SK-N-SH (cell line): ENCODE measurements at regions not wholly inside any gene's neighbourhood (a gene's known extent, or its start where the extent isn't known, plus 50 kb on each side); places are given as distances from the start of the nearest gene placed in this dataset.
"Not testable (repeated sequence)": the region's sequence is repeated elsewhere in the genome, so short reads cannot be mapped to it uniquely, and the experiment has no call there.

Source experiments
- CTCF ChIA-PET: fragments of 300-600, 350-600 bp; formaldehyde crosslinking; extraction: SDS; loops from one replicate; lab custom pipeline; 2021; lab: Yijun Ruan, JAX
- POLR2A ChIA-PET: fragments of 350-600 bp; sonication (Branson Sonifier 250); formaldehyde crosslinking; extraction: SDS; loops from one replicate; lab custom pipeline; 2020; ENCODE audit warnings: antibody characterized with exemption, inconsistent platforms; lab: Yijun Ruan, JAX
- DNase-seq: peaks from one replicate; pipeline ENCODE4 v3.0.0; 2012
- H2AFZ ChIP-seq: fragments of 200-600 bp; sonication (generic); 2 replicates; pipeline ENCODE4 v1.8.1; 2016; ENCODE audit warnings: antibody characterized with exemption, mild to moderate bottlenecking, low read depth
- H3F3A ChIP-seq: fragments of 200-600 bp; sonication (generic); replicated peaks from 2 replicates; pipeline ENCODE3; 2016; ENCODE audit warnings: antibody characterized with exemption, mild to moderate bottlenecking; ENCODE audit not compliant: insufficient read depth
- H3K27ac ChIP-seq, 2 experiments: fragments of 200-500 bp in 1 of 2; fragments of 200-600 bp in 1 of 2; sonication (Bioruptor generic) in 1 of 2; sonication (generic), shearing (Covaris generic) in 1 of 2; 2 replicates each; pipeline versions ENCODE4 v1.5.1 to v1.6.1; 2014 to 2016; ENCODE audit warnings: low read depth in 2 of 2, inconsistent platforms in 1 of 2, low read length in 1 of 2, mild to moderate bottlenecking in 1 of 2, mixed read lengths in 1 of 2
- H3K27me3 ChIP-seq: fragments of 200-600 bp; sonication (generic), shearing (Covaris generic); 2 replicates; pipeline ENCODE4 v1.6.1; 2016; ENCODE audit warnings: mixed run types; ENCODE audit not compliant: insufficient read depth
- H3K36me3 ChIP-seq, 2 experiments: fragments of 200-500 bp in 1 of 2; fragments of 200-600 bp in 1 of 2; sonication (Bioruptor generic) in 1 of 2; sonication (generic) in 1 of 2; replicated peaks in 1 of 2; 2 replicates each; pipeline versions ENCODE3 to v1.5.1; 2014 to 2016; ENCODE audit warnings: low read length in 1 of 2, mild to moderate bottlenecking in 1 of 2; ENCODE audit not compliant: insufficient read depth in 2 of 2, control insufficient read depth in 1 of 2
- H3K4me1 ChIP-seq, 2 experiments: fragments of 200-500 bp in 1 of 2; fragments of 200-600 bp in 1 of 2; sonication (Bioruptor generic) in 1 of 2; sonication (generic), shearing (Covaris generic) in 1 of 2; 2 replicates each; pipeline versions ENCODE4 v1.5.1 to v1.6.1; 2014 to 2016; ENCODE audit warnings: low read depth in 1 of 2, low read length in 1 of 2, mixed run types in 1 of 2; ENCODE audit not compliant: insufficient read depth in 2 of 2, control insufficient read depth in 1 of 2
- H3K4me2 ChIP-seq: fragments of 200-600 bp; sonication (generic), shearing (Covaris generic); 2 replicates; pipeline ENCODE4 v1.6.1; 2017; ENCODE audit warnings: mixed run types
- H3K4me3 ChIP-seq, 2 experiments: fragments of 200-500 bp in 1 of 2; fragments of 200-600 bp in 1 of 2; sonication (Bioruptor generic) in 1 of 2; sonication (generic), shearing (Covaris generic) in 1 of 2; 2 replicates each; pipeline versions ENCODE4 v1.5.1 to v1.8.1; 2014 to 2016; ENCODE audit warnings: low read depth in 2 of 2, inconsistent platforms in 1 of 2, low read length in 1 of 2, mild to moderate bottlenecking in 1 of 2, mixed read lengths in 1 of 2, moderate library complexity in 1 of 2
- H3K79me2 ChIP-seq: fragments of 200-600 bp; sonication (generic); 2 replicates; pipeline ENCODE4 v1.8.1; 2017; ENCODE audit warnings: mild to moderate bottlenecking; ENCODE audit not compliant: insufficient read depth
- H3K9ac ChIP-seq: fragments of 200-600 bp; sonication (generic); 2 replicates; pipeline ENCODE4 v1.6.1; 2017; ENCODE audit warnings: mixed run types
- H3K9me2 ChIP-seq: fragments of 200-600 bp; sonication (generic); 2 replicates; pipeline ENCODE4 v1.6.1; 2017; ENCODE audit warnings: mixed run types
- H3K9me3 ChIP-seq: fragments of 200-600 bp; sonication (generic); 2 replicates; pipeline ENCODE4 v1.6.1; 2017; ENCODE audit warnings: mixed run types, mild to moderate bottlenecking, moderate library complexity
- H4K20me1 ChIP-seq: fragments of 200-600 bp; sonication (generic); 2 replicates; pipeline ENCODE4 v1.6.1; 2017; ENCODE audit warnings: mild to moderate bottlenecking, mixed run types; ENCODE audit not compliant: insufficient read depth
- ELF1 ChIP-seq: IDR thresholded peaks from 2 replicates; pipeline ENCODE4 v1.4.0; 2012
- EP300 ChIP-seq, 2 experiments: IDR thresholded peaks; 2 replicates each; pipeline versions ENCODE4 v1.4.0 to v1.6.1; 2012; ENCODE audit warnings: borderline replicate concordance in 1 of 2, low read depth in 1 of 2, low read length in 1 of 2
- EZH2phosphoT487 ChIP-seq: fragments of 200-600 bp; sonication (generic); IDR thresholded peaks from 2 replicates; pipeline ENCODE4 v1.6.1; 2017; ENCODE audit warnings: low read depth, mixed run types, mild to moderate bottlenecking, antibody characterized with exemption, moderate library complexity, borderline replicate concordance
- FOSL2 ChIP-seq: IDR thresholded peaks from 2 replicates; pipeline ENCODE4 v1.4.0; 2012; ENCODE audit warnings: low read depth, mild to moderate bottlenecking, moderate library complexity, borderline replicate concordance
- FOXM1 ChIP-seq: IDR thresholded peaks from 2 replicates; pipeline ENCODE4 v1.4.0; 2012; ENCODE audit warnings: low read depth, mild to moderate bottlenecking
- GATA2 ChIP-seq: sonication (generic); formaldehyde crosslinking; IDR thresholded peaks from 2 replicates; pipeline ENCODE4 v1.5.0; 2020; ENCODE audit warnings: mild to moderate bottlenecking, missing genetic modification reagents
- JUND ChIP-seq: IDR thresholded peaks from 2 replicates; pipeline ENCODE4 v1.4.0; 2012
- NRF1 ChIP-seq: IDR thresholded peaks from 2 replicates; pipeline ENCODE4 v1.6.1; 2012; ENCODE audit warnings: low read depth, mild to moderate bottlenecking, low read length
- RAD21 ChIP-seq: IDR thresholded peaks from 2 replicates; pipeline ENCODE4 v1.6.1; 2012; ENCODE audit warnings: mild to moderate bottlenecking, low read length
- RCOR1 ChIP-seq: fragments of 150-350 bp; IDR thresholded peaks from 2 replicates; pipeline ENCODE4 v1.6.1; 2017; ENCODE audit warnings: antibody characterized with exemption, low read length
- SMC3 ChIP-seq: IDR thresholded peaks from 2 replicates; pipeline ENCODE4 v1.6.1; 2012; ENCODE audit warnings: low read depth, low read length, improper control_type of control experiment
- TAF1 ChIP-seq: IDR thresholded peaks from 2 replicates; pipeline ENCODE4 v1.6.1; 2012; ENCODE audit warnings: low read depth, mild to moderate bottlenecking, low read length, moderate library complexity, borderline replicate concordance
- TCF12 ChIP-seq: IDR thresholded peaks from 2 replicates; pipeline ENCODE4 v1.4.0; 2012
- TEAD4 ChIP-seq: IDR thresholded peaks from 2 replicates; pipeline ENCODE4 v1.4.0; 2012; ENCODE audit warnings: mild to moderate bottlenecking, borderline replicate concordance; ENCODE audit not compliant: insufficient read depth
- YY1 ChIP-seq: IDR thresholded peaks from 2 replicates; pipeline ENCODE4 v1.4.0; 2012; ENCODE audit warnings: low read depth, mild to moderate bottlenecking
- WGBS: methylation state at CpG from one replicate; pipeline ENCODE4 v1.1.6; 2017; ENCODE audit warnings: low lambda C conversion rate; 5-methylcytosine and 5-hydroxymethylcytosine counted together
- TF ChIP-seq, protein P1 (sequence below): IDR thresholded peaks from 2 replicates; pipeline ENCODE4; 2012
- TF ChIP-seq, protein P2 (sequence below): IDR thresholded peaks from 2 replicates; pipeline ENCODE4 v1.4.0; 2012; ENCODE audit warnings: low read depth
- TF ChIP-seq, protein P3 (sequence below): fragments of 200-600 bp; sonication (generic); IDR thresholded peaks from 2 replicates; pipeline ENCODE4 v1.6.1; 2017; ENCODE audit warnings: antibody characterized with exemption, mild to moderate bottlenecking, moderate library complexity

DNA sequence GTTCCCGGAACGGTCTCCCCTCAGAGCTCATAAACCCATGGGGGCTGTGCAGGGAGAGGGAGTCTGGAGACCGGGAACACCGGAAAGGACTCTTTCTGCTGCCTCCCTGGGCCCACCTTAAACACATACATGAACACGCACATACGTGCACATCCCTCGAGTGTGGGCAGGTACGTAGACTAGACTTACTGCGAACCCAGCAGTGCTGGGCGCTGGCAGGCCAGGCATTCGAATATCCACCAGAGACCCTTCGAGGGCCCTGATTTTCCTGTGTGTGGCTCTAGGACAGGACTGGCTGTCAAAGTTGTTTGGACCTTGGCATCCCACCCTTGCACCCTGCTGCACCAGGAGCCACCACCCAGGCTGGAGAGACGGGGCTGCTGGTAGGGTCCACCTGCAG, 102.7 kb downstream of the PLXNA1 start:
- no peaks in the 10 kb centered on the region for H3K9me2 ChIP-seq
- TF ChIP-seq EP300 (IDR thresholded peaks at IDR 0.05; ENCODE audit: borderline replicate concordance in 1 of 2, low read depth in 1 of 2, low read length in 1 of 2) (no peak), NRF1 (no peak), FOXM1 (no peak), YY1 (no peak), SMC3 (no peak)
- TF ChIP-seq, protein P1, sequence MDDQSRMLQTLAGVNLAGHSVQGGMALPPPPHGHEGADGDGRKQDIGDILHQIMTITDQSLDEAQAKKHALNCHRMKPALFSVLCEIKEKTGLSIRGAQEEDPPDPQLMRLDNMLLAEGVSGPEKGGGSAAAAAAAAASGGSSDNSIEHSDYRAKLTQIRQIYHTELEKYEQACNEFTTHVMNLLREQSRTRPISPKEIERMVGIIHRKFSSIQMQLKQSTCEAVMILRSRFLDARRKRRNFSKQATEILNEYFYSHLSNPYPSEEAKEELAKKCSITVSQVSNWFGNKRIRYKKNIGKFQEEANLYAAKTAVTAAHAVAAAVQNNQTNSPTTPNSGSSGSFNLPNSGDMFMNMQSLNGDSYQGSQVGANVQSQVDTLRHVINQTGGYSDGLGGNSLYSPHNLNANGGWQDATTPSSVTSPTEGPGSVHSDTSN: no peak
- TF ChIP-seq, all 33 proteins: peak for 0
- no peaks in the 10 kb centered on the region for H3K27me3 ChIP-seq
- no peak overlapping the region for H3K9ac ChIP-seq
- H3F3A ChIP-seq: no peaks in the 10 kb centered on the region
- H3K4me1 ChIP-seq: peaks cover 0 to 23% of the 10 kb centered on the region in 2 experiments; a peak in 1 of 4 replicates
- no peak overlapping the region for H3K4me2 ChIP-seq
- 80% methylated on average over 1 of the region's 13 CpGs for WGBS
- H3K36me3 ChIP-seq: no peaks in the 10 kb centered on the region
- no peak for DNase-seq
- H4K20me1 ChIP-seq: no peaks in the 10 kb centered on the region
- H3K9me3 ChIP-seq: no peaks in the 10 kb centered on the region
- H3K4me3 ChIP-seq: no peak overlapping the region
- no peak overlapping the region for H2AFZ ChIP-seq
- ChIA-PET POLR2A (no interaction called here), CTCF (interaction anchor here (0.6 kb wide), 1 partner anchor 603 kb away, joined by 3 read pairs; no protein-coding TSS in a partner anchor)
- H3K79me2 ChIP-seq: no peaks in the 10 kb centered on the region
- H3K27ac ChIP-seq: no peak overlapping the region

DNA sequence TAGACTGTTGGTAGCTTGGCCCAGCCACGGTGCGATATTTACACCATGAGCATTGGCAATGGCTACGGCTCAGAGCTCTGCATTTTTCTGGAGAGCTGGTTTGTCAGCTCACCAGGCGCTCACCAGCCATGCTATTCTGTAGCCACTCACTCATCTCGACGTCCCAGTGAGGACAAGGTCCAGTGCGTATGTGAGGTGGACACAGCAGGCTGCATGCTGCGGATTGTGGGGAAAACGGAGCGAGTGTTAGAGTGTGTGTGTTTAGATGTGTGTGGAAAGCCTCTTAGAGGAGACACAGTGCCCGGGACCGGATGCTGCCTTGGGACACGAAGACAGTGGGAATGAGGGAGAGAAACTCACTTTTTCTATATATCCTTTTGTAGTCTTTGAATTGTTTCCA, 103.7 kb downstream of the PLXNA1 start:
- POLR2A ChIA-PET, H3K9me2 ChIP-seq, DNase-seq, H3K9ac ChIP-seq, H3F3A ChIP-seq, H3K79me2 ChIP-seq, H4K20me1 ChIP-seq, H3K4me3 ChIP-seq, H3K36me3 ChIP-seq, H3K27ac ChIP-seq, CTCF ChIA-PET, H3K9me3 ChIP-seq, H3K27me3 ChIP-seq, H2AFZ ChIP-seq, H3K4me2 ChIP-seq: not testable (repeated sequence)
- WGBS: 77% methylated on average over 10 of the region's 13 CpGs
- peaks cover 0 to 32% of the 10 kb centered on the region in 2 experiments; a peak in 1 of 4 replicates for H3K4me1 ChIP-seq

DNA sequence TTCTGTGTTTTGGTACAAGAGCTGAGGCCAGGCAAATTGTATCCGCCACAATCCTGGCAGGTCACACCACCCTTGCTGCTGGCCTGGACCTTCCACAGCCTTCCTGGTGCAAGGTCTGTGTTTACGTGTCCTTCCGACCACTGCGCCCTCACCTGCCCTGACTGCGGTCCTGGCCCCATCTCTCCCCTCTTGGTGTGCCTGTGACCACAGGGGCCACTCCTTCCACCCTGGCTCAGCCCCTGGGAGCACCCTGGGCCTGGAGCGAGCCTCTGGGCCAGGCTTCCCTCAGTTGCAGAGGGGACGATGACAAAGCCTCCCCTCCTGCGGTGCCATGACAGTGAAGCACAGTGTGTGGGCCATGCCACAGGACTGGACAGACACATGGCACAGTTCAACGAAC, 104.5 kb downstream of the PLXNA1 start:
- Histone ChIP-seq H4K20me1 (no peaks in the 10 kb centered on the region), H3K9me2 (no peaks in the 10 kb centered on the region), H3K4me2 (no peak overlapping the region), H3F3A (no peaks in the 10 kb centered on the region), H3K27me3 (no peaks in the 10 kb centered on the region), H3K9me3 (no peaks in the 10 kb centered on the region), H3K27ac (no peak overlapping the region), H3K79me2 (no peaks in the 10 kb centered on the region), H2AFZ (no peak overlapping the region), H3K36me3 (no peaks in the 10 kb centered on the region), H3K4me3 (no peak overlapping the region), H3K4me1 (peaks cover 0 to 32% of the 10 kb centered on the region in 2 experiments; a peak in 1 of 4 replicates), H3K9ac (no peak overlapping the region)
- TF ChIP-seq GATA2: no peak
- no peak for TF ChIP-seq JUND
- no peak for TF ChIP-seq TEAD4
- TF ChIP-seq RAD21: no peak
- TF ChIP-seq, protein P2, sequence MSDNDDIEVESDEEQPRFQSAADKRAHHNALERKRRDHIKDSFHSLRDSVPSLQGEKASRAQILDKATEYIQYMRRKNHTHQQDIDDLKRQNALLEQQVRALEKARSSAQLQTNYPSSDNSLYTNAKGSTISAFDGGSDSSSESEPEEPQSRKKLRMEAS: no peak
- no peak for TF ChIP-seq TCF12
- TF ChIP-seq, protein P3, sequence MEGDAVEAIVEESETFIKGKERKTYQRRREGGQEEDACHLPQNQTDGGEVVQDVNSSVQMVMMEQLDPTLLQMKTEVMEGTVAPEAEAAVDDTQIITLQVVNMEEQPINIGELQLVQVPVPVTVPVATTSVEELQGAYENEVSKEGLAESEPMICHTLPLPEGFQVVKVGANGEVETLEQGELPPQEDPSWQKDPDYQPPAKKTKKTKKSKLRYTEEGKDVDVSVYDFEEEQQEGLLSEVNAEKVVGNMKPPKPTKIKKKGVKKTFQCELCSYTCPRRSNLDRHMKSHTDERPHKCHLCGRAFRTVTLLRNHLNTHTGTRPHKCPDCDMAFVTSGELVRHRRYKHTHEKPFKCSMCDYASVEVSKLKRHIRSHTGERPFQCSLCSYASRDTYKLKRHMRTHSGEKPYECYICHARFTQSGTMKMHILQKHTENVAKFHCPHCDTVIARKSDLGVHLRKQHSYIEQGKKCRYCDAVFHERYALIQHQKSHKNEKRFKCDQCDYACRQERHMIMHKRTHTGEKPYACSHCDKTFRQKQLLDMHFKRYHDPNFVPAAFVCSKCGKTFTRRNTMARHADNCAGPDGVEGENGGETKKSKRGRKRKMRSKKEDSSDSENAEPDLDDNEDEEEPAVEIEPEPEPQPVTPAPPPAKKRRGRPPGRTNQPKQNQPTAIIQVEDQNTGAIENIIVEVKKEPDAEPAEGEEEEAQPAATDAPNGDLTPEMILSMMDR: no peak
- no peak for TF ChIP-seq FOXM1
- no peak for TF ChIP-seq FOSL2
- TF ChIP-seq RCOR1: no peak
- TF ChIP-seq EZH2phosphoT487: no peak
- no peak for TF ChIP-seq ELF1
- no peak for TF ChIP-seq TAF1
- no peak for TF ChIP-seq YY1
- ChIA-PET POLR2A (no interaction called here), CTCF (no interaction called here)
- WGBS: 77% methylated on average over 9 of the region's 9 CpGs
- DNase-seq: no peak
